NCI-H2107 (cell line): ENCODE measurements at regions not wholly inside any gene's neighbourhood (a gene's known extent, or its start where the extent isn't known, plus 50 kb on each side); places are given as distances from the start of the nearest gene placed in this dataset.

Source experiments
- DNase-seq: peaks from one replicate; lab custom pipeline; 2025; lab: John Stamatoyannopoulos, UW

GRCh38 chr1:38332649-38333310 lies 286.2 kb upstream of the POU3F1 start:
- DNase-seq, result no peak

DNA sequence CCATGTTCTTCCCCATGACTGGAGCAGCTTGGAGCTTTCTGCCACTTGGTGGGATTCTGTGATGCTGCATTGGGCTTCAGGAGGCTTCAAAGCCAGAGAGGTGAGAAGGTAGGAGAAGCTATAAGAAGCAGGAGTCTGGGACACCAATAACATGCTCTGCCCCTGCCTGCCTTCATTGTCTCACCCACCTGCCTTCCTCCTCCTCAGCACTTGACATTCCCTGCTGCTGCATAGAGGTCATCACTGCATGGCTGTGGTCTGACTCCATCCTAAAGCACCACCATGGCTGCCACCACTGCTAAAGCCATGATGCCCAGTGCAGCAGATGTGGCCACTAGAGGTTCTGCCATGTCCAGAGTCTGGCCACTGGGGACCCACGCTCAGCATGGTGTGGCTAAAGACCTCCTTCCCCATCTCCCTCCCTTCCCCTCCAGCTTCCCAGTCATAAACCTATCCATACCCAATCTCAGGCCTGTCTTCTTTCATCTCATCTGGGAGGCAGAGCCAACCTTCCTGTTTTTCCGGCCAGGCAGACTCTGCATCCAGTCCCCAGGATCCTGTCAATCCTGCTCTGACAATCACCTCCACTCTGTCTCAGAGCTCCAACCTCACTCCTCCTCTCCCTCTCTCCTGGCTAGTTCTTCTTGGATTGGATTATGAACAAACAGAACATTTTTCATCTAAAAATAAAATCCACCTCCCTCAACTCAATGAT lies 285.1 kb upstream of the POU3F1 start:
- DNase-seq, result no peak

GRCh38 chr1:38330799-38331198 lies 284.2 kb upstream of the POU3F1 start:
- DNase-seq, result no peak

- DNase-seq, result no peak
Observed at GRCh38 chr1:38329644-38330043, 283.1 kb upstream of the POU3F1 start.

DNA sequence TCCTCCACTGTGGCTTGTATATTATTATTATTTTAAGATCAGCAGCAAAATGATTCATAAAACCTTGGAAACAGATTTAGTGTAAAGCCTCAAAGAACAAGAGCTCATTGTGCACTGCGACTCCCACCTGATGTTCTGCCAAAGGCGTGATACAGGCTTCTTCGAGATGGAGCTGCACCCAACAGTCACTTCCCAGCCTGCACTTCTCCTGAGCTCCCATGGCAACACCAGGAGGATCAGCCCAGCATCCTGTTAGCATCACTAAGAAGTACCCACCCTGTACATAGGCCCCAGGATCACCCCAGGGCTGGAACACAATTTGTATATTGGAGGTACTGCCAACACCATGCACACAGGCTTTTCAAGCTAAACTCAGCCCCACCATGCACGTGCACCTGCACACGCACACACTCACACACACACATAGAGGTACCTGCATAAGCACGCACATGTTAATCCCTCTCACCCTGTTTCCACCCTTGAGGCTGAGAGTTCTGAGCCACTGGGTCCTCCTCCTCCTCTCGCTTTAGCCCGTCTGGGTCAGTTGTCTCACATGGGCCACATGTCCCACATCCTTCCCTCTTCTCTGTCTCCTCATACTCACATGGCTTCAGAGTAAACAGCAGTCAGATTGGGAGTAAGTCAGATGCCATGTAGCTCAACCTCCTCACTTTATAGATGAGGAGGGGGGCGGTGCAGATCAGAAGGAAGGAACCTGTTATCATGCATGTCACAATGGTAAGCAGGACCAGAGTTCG lies 281.9 kb upstream of the POU3F1 start:
- DNase-seq, result no peak

DNA sequence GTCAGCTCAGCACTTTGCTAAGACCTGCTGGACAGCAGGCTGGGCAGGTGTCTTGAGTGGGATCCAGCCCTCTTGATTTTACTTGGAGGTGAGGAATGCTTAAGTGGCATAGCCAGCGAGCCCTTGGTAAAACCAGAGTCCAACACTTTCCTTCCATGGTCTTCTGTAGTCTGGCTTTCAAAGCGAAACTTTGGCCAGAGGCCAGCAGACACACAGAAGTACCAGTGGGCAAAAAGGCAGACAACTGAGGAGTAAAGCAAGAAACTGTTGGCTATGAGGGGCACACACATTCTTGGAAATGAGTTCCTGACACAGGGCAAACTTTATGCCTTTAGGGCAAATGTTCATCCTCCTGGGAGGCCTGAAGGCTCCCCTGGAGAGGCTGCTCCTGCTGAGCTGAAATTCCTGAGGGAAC lies 281.0 kb upstream of the POU3F1 start:
- DNase-seq, result no peak

DNA sequence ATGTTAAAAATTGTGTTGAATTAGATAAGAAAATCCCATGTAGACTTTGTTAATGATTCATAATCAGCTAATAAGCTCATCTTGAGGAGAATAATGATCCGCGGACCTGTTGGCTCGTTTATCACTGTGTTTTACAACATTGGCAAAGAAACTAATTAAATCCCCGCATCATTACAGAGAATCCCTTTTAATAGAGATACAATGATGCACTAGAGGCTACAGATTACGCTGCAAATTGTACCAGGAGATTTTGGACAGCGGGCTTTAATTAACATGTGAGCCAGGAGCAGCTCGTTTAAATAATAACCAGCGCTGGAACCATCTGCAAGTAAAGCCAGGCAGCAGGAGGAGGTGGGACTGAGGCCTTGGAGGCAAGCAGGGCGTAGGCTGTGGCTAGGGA lies 280.3 kb upstream of the POU3F1 start:
- DNase-seq, result no peak

DNA sequence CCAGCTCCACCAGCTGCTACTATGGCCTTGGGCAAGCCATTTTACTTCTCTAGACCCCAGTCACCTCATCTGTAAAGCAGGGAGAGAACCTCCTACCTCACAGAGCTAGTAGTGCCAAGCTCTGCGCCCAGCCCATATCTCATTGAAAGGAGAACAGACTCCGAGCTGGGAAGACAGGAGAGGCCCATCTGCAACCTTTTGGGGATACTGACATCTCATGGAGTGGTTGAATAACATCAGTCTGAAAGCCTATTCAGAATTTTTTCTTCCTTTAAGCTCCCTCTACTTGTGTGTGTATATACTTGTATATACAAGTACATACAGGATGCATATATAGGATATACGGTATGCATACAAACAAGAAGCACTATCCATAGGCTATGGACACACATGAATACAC lies 279.5 kb upstream of the POU3F1 start:
- DNase-seq, result no peak

DNA sequence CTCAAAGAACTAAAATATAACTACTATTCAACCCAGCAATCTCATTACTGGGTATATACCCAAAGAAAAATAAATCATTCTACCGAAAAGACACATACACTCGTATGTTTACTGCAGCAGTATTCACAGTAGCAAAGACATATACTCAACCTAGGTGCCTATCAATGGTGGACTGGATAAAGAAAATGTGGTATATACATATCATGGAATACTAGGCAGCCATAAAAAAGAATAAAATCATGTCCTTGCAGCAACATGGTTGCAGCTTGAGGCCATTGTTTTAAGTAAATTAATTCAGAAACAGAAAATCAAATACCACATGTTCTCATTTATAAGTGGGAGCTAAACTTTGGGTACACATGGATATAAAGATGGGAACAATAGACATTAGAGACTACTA lies 266.2 kb upstream of the POU3F1 start:
- no peak for DNase-seq

DNA sequence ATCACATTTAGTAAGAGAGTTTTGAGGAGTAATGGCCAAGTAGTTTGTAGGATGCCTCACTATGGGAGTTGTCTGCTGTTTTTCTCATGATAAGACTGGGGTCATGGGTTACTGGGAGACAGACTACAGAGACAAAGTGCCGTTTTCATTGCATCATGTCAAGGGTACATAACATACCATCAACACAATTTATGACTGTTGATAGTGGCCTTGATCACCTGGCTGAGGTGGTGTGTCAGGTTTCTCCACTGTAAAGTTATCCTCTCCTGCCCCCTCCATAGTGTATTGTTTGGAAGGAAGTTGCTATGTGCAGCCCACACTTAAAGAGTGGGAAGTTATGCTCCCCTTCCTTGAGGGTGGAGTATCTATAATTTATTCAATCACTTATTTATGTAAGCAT lies 263.5 kb upstream of the POU3F1 start:
- DNase-seq, result no peak

DNA sequence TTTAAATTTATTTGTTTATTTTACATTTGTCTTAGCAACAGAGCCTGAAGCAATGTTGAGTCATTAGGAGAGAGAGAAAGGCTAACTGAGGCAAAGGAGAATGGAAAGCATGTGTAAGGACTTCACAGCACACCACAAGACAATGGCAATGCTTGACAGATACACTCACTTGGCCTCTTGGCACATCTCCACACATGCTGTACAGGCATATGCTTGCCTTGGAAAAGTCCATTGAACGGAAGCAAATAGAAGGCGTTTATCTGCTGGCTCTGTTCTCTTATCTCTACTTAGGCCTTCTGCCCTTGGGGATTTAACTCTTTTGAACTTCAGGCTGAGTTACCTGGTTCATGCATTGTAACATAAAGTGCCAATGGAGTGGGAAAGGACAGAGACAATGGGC lies 262.2 kb upstream of the POU3F1 start:
- no peak for DNase-seq

DNA sequence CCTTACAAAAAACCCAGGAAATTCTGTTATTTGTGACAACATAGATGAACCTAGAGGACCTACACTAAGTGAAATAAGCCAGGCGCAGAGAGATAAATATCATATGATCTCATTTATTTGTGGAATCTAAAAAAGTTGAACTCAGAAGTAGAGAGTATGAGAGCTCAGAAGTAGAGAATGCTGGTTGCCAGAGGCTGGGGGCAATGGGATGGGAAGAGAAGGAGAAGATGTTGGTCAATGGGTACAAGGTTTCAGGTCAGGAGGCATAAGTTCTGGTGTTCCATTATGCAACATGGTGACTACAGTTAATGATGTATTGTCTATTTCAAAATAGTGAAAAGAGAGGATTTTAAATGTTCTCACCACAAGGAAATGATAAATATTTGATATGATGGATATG lies 259.1 kb upstream of the POU3F1 start:
- DNase-seq, result no peak

DNA sequence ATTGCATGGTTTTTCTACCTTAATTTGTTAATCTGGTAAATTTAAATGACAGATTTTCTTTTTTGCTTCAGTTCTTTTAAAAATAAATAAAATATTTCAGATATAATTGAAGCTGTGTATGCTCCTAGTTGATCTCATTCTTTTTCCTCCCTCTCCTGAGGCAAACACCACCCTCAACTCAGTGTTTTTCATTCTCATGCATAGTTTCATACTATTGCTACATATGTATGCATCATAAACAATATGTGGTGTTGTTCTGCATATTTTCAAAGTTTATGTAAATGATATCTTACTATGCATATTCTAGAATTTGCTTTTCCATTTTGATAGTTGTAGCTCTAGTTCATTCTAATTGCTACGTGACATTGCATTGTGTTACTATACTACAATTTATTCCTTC lies 257.2 kb upstream of the POU3F1 start:
- DNase-seq, result no peak

GRCh38 chr1:38301040-38301439 lies 254.4 kb upstream of the POU3F1 start:
- DNase-seq, result no peak

- DNase-seq, result no peak
Observed at GRCh38 chr1:38300616-38301015, 254.0 kb upstream of the POU3F1 start.

DNA sequence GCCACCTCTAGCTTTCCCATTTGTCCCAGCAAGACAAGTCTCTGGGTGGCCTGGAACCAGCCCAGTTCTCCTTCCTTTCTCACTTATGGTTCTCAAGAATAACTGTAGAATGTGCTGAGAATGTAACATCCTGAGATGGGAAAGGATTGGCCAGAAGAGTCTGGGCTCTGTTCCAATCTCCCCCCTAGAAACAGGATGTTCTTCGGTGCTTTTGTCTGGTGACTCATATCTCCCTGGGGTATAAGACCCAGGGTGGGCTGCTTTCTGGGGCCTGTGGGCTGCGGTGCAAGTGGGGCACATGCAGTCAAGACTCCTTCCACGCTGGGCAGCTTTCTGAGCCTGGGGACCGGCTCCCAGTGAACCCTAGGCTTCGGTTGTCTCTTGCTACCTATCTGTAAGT lies 251.2 kb upstream of the POU3F1 start:
- DNase-seq, result no peak

- no peak for DNase-seq
Observed at GRCh38 chr1:38297246-38297645, 250.7 kb upstream of the POU3F1 start.

DNA sequence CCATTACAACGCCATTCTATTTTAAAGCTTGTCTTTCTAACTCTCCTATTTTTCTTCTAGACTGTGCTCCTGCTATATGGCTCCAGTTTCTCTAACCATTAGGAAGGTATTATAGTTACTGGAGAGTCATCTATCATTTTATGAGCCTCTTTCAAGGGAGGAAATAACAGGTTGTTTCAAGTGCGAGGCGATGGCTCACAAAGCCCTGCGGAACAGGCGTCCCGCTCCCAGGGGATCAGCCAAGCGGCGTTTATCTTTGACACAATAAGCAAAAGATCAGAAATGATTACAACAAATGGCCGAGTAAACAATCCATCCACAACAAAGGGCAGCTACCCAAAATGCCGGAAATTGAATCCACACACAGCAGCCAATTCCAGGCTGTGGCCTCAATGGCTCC lies 249.5 kb upstream of the POU3F1 start:
- DNase-seq, result peak; percentile 24

DNA sequence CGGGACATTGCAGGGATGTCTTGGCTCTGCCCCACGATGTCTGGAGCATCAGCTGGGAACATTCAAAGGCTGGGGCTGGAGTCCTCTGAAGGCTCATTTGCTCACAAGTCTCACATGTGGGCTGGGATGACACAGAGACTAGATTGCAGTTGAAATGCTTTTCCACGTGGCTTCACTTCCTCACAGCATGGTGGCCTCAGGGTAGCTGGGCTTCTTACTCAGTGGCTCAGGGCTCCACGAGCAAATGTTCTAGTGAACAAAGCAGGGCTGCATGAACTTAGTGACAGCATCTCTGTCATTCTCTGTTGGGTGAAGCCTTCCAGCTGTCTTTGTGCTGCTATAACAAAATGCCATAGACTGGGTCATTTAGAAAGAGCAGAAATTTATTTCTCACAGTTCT lies 247.0 kb upstream of the POU3F1 start:
- no peak for DNase-seq

GRCh38 chr1:38292969-38293368 lies 246.4 kb upstream of the POU3F1 start:
- DNase-seq, result no peak

GRCh38 chr1:38291906-38292521 lies 245.4 kb upstream of the POU3F1 start:
- no peak for DNase-seq

GRCh38 chr1:38291336-38291735 lies 244.7 kb upstream of the POU3F1 start:
- DNase-seq, result no peak

DNA sequence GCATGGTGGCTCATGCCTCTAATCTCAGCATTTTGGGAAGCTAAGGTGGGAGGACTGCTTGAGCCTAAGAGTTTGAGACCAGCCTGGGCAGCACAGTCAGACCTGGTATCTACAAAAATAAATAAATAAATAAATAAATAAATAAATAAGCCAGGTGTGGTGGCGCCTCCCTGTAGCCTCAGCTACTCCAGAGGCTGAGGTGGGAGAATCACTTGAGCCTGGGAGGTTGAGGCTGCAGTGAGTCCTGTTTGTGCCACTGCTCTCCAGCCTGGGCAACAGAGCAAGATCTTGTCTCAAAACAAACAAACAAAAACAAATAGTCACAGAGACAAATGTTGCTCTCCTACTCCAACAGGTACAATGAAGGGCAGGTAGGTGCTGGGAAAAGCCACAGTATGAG lies 242.4 kb upstream of the POU3F1 start:
- DNase-seq, result no peak
